ENCODE measurements at regions not wholly inside any gene's neighbourhood (a gene's known extent, or its start where the extent isn't known, plus 50 kb on each side); places are given as distances from the start of the nearest gene placed in this dataset.

DNA sequence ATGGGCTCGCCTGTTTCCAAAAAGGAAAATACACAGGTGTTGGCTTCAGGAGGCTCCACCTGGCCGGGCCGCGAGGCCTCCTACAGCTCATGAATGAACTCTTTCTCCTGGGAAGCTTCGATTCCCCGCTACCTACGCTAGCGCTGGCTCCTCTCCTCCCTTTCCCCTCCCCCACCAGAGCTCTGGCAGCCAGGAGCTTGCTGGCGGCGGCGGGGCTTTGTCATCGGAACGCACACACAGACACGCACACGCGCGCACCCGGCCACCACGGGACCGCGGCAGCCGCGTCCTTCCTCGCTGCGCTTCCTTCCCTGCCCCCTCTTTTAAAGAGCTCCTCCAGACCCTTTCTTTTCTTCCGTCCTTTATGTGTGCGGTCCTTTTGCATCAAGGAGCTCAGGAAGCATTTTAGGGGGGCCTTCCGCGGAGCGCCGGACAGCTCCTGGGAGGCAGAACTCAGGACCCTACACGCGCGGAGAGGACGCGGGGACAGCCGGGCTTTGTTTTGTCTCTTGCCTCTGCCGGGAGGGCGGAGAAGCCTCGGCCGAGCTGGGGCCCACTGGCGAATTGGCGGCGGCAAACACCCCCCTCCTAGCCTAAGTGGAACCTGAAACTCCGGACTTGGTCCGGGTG lies 70.2 kb upstream of the BCOR start:
- TF ChIP-seq POLR2A (IDR thresholded peaks at IDR 0.05) (no peak), CTCF (IDR thresholded peaks at IDR 0.05 in 4 of 5, conservative IDR thresholded peaks at IDR 0.05 in 1 of 5) (no peak)
